PFSK-1 (cell line): ENCODE measurements at regions not wholly inside any gene's neighbourhood (a gene's known extent, or its start where the extent isn't known, plus 50 kb on each side); places are given as distances from the start of the nearest gene placed in this dataset.

Source experiments
- REST ChIP-seq, 2 experiments: IDR thresholded peaks; 2 replicates each; pipeline versions ENCODE4 v1.6.1 to v1.8.0; 2011 to 2012; ENCODE audit warnings: low read depth in 2 of 2, low read length in 2 of 2, control low read depth in 1 of 2, inconsistent platforms in 1 of 2, mild to moderate bottlenecking in 1 of 2, moderate library complexity in 1 of 2; ENCODE audit not compliant: insufficient read depth in 1 of 2
- TAF1 ChIP-seq: IDR thresholded peaks from 2 replicates; pipeline ENCODE4 v1.6.1; 2012; ENCODE audit warnings: low read length, control low read depth, borderline replicate concordance; ENCODE audit not compliant: insufficient read depth

GRCh38 chr7:153381275-153382040 is 621.9 kb downstream of the ACTR3B start:
- TF ChIP-seq REST (IDR thresholded peaks at IDR 0.05; ENCODE audit: insufficient read depth in 1 of 2, low read depth in 2 of 2, low read length in 2 of 2), result no peak
- no peak for TF ChIP-seq TAF1
